SH-SY5Y (cell line): ENCODE measurements at regions not wholly inside any gene's neighbourhood (a gene's known extent, or its start where the extent isn't known, plus 50 kb on each side); places are given as distances from the start of the nearest gene placed in this dataset.

ENCODE experiments used
- GATA2 ChIP-seq: IDR thresholded peaks from 2 replicates; pipeline ENCODE4 v1.6.1; 2011; ENCODE audit warnings: mild to moderate bottlenecking, low read depth, low read length
- GATA3 ChIP-seq: IDR thresholded peaks from 2 replicates; pipeline ENCODE4 v1.6.1; 2011; ENCODE audit warnings: low read depth, mild to moderate bottlenecking, low read length, moderate library complexity

GRCh38 chr6:144477856-144478255 lies 192.7 kb downstream of the UTRN start:
- TF ChIP-seq GATA2 (no peak), GATA3 (no peak)
